Suprapubic skin (tissue), 3 donors: ENCODE measurements at regions not wholly inside any gene's neighbourhood (a gene's known extent, or its start where the extent isn't known, plus 50 kb on each side); places are given as distances from the start of the nearest gene placed in this dataset.

Experiments used
- CTCF ChIP-seq, 2 donors: fragments of 200-600 bp in 1 of 2; fragments of 450-650 bp in 1 of 2; sonication (generic) in 1 of 2; IDR thresholded peaks; one replicate each; pipeline ENCODE4 v1.5.1; 2016 to 2019; ENCODE audit warnings: antibody characterized with exemption in 2 of 2, mild to moderate bottlenecking in 1 of 2, moderate library complexity in 1 of 2
- EP300 ChIP-seq: sonication (generic); formaldehyde crosslinking; IDR thresholded peaks from one replicate; pipeline ENCODE4 v1.6.1; 2017; ENCODE audit warnings: antibody characterized with exemption
- POLR2A ChIP-seq, 2 donors: fragments of 450-650 bp; IDR thresholded peaks; one replicate each; pipeline ENCODE4 v1.6.1; 2017; ENCODE audit warnings: antibody characterized with exemption in 2 of 2, mild to moderate bottlenecking in 2 of 2, moderate library complexity in 2 of 2

GRCh38 chr2:22153931-22154613, 1030.3 kb downstream of the TDRD15 start:
- TF ChIP-seq EP300 (no peak), CTCF (IDR thresholded peaks at IDR 0.05) (no peak), POLR2A (IDR thresholded peaks at IDR 0.05) (no peak)
